ENCODE measurements at regions not wholly inside any gene's neighbourhood (a gene's known extent, or its start where the extent isn't known, plus 50 kb on each side); places are given as distances from the start of the nearest gene placed in this dataset.

DNA sequence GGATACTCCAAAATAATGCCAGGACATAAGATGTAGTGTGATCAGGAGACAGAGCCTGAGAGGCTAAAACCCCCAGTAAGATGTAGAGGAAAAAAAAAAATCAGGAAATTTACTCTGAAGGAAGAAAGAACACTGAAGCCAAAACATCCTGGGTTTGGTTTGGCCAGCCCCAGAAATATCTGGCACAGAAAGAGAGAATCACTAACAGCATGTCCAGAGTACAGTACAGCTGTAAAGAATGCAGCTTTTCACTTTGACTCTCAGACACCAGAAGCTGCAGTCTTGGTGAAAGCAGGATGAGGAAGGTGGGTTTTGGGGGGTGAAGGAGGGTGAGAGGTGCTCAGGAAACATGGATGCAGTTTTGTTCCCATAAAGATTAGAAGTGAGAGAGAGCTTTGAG lies 1577.7 kb upstream of the ACVR2A start:
- H3K27me3 ChIP-seq (ENCODE audit: control insufficient read depth, insufficient read depth, low read length) = no peaks in the 10 kb centered on the region
- ATAC-seq (no peak), DNase-seq (ENCODE audit: low read depth, low spot score) (no peak)
- TF ChIP-seq, protein P1, sequence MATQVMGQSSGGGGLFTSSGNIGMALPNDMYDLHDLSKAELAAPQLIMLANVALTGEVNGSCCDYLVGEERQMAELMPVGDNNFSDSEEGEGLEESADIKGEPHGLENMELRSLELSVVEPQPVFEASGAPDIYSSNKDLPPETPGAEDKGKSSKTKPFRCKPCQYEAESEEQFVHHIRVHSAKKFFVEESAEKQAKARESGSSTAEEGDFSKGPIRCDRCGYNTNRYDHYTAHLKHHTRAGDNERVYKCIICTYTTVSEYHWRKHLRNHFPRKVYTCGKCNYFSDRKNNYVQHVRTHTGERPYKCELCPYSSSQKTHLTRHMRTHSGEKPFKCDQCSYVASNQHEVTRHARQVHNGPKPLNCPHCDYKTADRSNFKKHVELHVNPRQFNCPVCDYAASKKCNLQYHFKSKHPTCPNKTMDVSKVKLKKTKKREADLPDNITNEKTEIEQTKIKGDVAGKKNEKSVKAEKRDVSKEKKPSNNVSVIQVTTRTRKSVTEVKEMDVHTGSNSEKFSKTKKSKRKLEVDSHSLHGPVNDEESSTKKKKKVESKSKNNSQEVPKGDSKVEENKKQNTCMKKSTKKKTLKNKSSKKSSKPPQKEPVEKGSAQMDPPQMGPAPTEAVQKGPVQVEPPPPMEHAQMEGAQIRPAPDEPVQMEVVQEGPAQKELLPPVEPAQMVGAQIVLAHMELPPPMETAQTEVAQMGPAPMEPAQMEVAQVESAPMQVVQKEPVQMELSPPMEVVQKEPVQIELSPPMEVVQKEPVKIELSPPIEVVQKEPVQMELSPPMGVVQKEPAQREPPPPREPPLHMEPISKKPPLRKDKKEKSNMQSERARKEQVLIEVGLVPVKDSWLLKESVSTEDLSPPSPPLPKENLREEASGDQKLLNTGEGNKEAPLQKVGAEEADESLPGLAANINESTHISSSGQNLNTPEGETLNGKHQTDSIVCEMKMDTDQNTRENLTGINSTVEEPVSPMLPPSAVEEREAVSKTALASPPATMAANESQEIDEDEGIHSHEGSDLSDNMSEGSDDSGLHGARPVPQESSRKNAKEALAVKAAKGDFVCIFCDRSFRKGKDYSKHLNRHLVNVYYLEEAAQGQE (IDR thresholded peaks at IDR 0.05; ENCODE audit: insufficient read depth in 1 of 2, low read depth in 2 of 2, low read length in 1 of 2) = no peak
- no peaks in the 10 kb centered on the region for H3K4me1 ChIP-seq (ENCODE audit: control insufficient read depth, insufficient read depth, low read length)
- H3K36me3 ChIP-seq (ENCODE audit: control insufficient read depth, insufficient read depth, low read length) = no peaks in the 10 kb centered on the region
- BruUV-seq (replicated peaks) = no TSS peak
- H3K27ac ChIP-seq (ENCODE audit: low read length) = no peak overlapping the region
- in situ Hi-C loops (cut with HindIII; ENCODE audit: low pct_unique_long_range_greater_than_20kb, low sequenced_read_pairs) = no loop called here
- POLR2A ChIA-PET = no interaction called here
- no peak overlapping the region for H3K4me3 ChIP-seq (ENCODE audit: low read depth in 2 of 2, low read length in 2 of 2)
- CTCF ChIA-PET = no interaction called here
- intact Hi-C loops (cut with micrococcal nuclease; ENCODE audit: unreplicated experiment) = no loop called here
- no peaks in the 10 kb centered on the region for H3K9me3 ChIP-seq (ENCODE audit: control insufficient read depth, insufficient read depth, low read depth, low read length)

GRCh38 chr2:146265656-146266055 lies 1579.2 kb upstream of the ACVR2A start:
- H3K27me3 ChIP-seq (ENCODE audit: control insufficient read depth, insufficient read depth, low read length) = no peaks in the 10 kb centered on the region
- in situ Hi-C loops (cut with HindIII; ENCODE audit: low pct_unique_long_range_greater_than_20kb, low sequenced_read_pairs) = no loop called here
- POLR2A ChIA-PET = no interaction called here
- H3K27ac ChIP-seq (ENCODE audit: low read length) = no peak overlapping the region
- H3K9me3 ChIP-seq (ENCODE audit: control insufficient read depth, insufficient read depth, low read depth, low read length) = no peaks in the 10 kb centered on the region
- no peak overlapping the region for H3K4me3 ChIP-seq (ENCODE audit: low read depth in 2 of 2, low read length in 2 of 2)
- no peaks in the 10 kb centered on the region for H3K4me1 ChIP-seq (ENCODE audit: control insufficient read depth, insufficient read depth, low read length)
- TF ChIP-seq POLR2AphosphoS5 (IDR thresholded peaks at IDR 0.05; ENCODE audit: low read depth, low read length) (no peak), TCF7L2 (IDR thresholded peaks at IDR 0.05; ENCODE audit: low read depth, low read length) (no peak), SIN3A (IDR thresholded peaks at IDR 0.05; ENCODE audit: borderline replicate concordance, insufficient read depth, low read depth, low read length) (no peak)
- TF ChIP-seq, protein P2, sequence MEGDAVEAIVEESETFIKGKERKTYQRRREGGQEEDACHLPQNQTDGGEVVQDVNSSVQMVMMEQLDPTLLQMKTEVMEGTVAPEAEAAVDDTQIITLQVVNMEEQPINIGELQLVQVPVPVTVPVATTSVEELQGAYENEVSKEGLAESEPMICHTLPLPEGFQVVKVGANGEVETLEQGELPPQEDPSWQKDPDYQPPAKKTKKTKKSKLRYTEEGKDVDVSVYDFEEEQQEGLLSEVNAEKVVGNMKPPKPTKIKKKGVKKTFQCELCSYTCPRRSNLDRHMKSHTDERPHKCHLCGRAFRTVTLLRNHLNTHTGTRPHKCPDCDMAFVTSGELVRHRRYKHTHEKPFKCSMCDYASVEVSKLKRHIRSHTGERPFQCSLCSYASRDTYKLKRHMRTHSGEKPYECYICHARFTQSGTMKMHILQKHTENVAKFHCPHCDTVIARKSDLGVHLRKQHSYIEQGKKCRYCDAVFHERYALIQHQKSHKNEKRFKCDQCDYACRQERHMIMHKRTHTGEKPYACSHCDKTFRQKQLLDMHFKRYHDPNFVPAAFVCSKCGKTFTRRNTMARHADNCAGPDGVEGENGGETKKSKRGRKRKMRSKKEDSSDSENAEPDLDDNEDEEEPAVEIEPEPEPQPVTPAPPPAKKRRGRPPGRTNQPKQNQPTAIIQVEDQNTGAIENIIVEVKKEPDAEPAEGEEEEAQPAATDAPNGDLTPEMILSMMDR (IDR thresholded peaks at IDR 0.05) = no peak
- TF ChIP-seq, protein P1 (IDR thresholded peaks at IDR 0.05; ENCODE audit: insufficient read depth in 1 of 2, low read depth in 2 of 2, low read length in 1 of 2) = no peak
- intact Hi-C loops (cut with micrococcal nuclease; ENCODE audit: unreplicated experiment) = no loop called here
- H3K36me3 ChIP-seq (ENCODE audit: control insufficient read depth, insufficient read depth, low read length) = no peaks in the 10 kb centered on the region
- no TSS peak for BruUV-seq (replicated peaks)
- CTCF ChIA-PET = no interaction called here
- ATAC-seq = no peak
- no peak for DNase-seq (ENCODE audit: low read depth, low spot score)
